GM21717 (cell line): ENCODE measurements at regions not wholly inside any gene's neighbourhood (a gene's known extent, or its start where the extent isn't known, plus 50 kb on each side); places are given as distances from the start of the nearest gene placed in this dataset.
"Not testable (repeated sequence)": the region's sequence is repeated elsewhere in the genome, so short reads cannot be mapped to it uniquely, and the experiment has no call there.

ENCODE experiments used
- ATAC-seq: cut with Tn5 transposase; IDR thresholded peaks from one replicate; pipeline ENCODE4 v1.9.1; 2021; ENCODE audit warnings: mild to moderate bottlenecking, moderate library complexity; ENCODE audit not compliant: unreplicated experiment

DNA sequence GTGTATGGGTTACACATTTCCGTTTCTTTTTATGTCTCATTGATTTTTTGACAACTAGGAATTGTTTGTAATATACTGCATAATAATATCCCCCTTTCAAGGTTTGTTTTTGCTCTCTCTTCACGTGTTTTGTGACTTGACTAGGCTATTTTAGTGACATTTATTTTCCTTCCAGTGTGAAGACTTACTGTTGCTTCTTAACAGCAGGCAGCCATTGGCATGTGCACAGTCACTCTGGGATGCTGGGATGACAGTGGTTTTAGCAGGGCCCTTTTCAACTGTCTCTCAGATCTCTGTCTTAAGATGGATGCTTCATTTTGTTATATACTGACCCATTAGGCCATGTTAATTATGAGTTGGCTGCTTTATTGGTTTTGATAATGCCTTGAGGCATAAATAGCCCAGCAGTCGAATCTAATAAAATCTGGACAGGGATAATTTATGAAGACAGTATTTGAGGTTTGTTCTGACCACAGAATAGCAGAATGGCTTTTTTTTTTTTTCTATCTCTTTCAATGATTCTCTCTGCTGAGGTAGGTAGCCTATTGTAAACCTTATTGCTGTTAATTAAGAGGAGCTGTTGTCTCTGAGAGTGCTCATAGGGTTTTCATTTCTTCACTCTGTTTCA, 536.0 kb downstream of the GABRG2 start:
- no peak for ATAC-seq

DNA sequence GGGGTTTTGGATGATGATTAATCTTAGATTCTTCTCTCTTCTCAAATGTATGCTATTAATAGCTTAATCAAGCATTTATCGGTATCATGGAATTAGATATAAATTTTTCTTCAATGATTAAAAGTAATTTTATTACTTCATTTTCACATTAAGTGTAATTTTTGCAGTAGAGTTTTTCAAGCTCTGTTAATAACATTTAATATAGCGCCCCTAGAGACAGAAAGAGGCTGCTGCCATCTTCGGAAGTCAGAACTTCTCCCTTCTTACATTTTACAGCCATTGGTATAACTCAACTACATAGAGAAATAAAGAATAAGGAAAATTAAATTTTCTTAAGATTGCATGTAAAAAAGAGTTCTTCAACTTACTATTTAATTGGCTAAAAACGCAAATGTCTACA, 540.3 kb downstream of the GABRG2 start:
- ATAC-seq = no peak

DNA sequence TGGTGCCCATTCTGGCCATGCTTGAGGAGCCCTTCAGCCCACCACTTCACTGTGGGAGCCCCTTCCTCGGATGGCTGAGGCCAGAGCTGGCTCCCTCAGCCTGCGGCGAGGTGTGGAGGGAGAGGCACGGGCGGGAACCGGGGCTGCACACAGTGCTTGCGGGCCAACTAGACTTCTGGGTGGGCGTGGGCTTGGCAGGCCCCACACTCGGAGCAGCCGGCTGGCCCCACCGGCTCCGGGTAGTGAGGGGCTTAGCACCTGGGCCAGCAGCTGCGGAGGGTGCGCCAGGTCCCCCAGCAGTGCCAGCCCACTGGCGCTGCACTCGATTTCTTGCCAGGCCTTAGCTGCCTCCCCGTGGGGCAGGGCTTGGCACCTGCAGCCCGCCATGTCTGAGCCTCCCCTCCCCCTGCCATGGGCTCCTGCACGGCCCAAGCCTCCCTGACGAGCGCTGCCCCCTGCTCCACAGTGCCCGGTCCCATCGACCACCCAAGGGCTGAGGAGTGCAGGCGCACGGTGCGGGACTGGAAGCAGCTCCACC, 554.2 kb downstream of the GABRG2 start:
- ATAC-seq = not testable (repeated sequence)

DNA sequence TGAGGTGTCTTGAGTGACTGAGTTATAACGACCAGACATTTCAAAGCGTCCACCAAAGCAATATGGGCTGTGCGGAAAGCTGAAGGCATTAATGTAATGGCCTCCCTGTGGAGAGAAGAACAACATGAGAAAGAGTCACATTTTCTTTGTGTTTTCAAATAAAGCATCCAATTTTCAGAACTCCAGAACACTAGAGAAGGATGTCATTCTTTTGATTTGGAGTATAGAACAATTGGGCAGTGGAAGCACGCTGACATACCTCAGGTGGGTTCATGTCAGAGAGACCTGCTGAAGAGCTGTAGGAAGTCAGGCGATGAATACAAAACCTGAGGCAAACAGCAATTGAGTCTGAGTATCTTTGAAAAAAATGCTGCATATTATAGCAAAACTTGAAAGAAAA, 556.5 kb downstream of the GABRG2 start:
- ATAC-seq = no peak

DNA sequence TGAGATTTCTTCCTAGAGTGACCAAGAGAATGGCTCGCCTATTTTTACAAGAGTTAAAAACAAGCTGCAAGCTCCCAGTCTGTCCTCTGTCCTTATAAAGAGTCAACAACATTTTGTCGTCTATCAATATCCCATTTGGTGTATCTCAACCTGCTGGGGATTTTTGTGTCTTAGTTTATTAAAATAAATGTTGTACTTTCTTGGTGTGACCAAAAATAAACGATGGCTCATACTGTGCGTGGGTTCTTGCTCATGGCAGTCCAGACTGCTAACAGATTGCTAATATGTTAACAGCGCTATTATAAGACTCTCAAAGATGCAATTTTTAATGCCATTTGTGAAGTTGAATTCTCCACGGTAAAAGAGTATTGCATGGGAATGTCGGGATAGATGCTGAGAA, 569.9 kb downstream of the GABRG2 start:
- no peak for ATAC-seq

DNA sequence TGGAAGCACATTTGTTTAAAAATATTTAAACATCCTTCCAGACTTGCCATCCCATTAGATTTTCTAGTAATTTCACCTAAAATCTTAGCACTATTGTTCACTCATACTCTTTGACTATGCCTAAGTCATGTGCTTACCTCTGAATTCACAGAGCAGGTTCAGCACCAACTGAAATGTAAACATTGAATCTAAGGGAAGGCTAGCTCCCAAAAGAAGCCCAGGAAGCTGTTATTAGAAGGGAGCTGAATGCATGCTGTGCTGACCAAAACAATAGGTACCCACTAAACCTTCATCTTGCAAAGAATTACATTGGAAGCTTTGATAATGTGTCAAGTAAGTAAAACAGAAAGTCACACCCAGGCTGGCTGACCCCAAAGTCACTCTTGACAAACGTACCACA, 571.3 kb downstream of the GABRG2 start:
- no peak for ATAC-seq

DNA sequence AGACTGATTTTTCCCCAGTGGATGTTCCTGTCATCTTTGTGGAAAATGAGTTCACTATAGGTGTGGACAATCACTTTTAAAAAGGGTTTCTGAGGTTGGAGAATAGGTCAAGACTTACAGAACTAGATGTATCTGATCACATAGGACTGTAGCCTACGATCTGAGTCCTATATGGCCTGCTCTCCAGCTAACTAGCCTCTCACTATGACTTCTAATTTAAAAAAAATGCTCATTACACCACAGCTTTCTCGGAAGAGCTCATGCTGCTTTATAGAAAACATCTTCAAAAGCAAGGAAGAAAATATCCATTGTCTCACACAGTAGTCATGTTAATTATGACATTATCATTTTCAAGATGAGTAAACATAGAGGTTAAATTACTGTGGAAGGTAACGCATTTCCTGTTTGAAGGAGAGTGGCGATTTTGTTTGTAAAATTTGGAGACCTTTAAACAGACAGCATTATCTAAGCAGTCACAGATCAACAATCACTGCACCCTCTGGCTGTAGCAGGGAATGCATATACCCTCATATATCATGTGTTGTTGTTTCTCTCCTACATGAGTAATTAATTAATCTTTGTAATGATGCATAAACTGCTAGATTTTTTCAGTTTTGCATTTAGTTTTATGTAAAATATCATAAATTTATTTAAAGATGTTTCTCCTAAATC, 573.7 kb downstream of the GABRG2 start:
- no peak for ATAC-seq

DNA sequence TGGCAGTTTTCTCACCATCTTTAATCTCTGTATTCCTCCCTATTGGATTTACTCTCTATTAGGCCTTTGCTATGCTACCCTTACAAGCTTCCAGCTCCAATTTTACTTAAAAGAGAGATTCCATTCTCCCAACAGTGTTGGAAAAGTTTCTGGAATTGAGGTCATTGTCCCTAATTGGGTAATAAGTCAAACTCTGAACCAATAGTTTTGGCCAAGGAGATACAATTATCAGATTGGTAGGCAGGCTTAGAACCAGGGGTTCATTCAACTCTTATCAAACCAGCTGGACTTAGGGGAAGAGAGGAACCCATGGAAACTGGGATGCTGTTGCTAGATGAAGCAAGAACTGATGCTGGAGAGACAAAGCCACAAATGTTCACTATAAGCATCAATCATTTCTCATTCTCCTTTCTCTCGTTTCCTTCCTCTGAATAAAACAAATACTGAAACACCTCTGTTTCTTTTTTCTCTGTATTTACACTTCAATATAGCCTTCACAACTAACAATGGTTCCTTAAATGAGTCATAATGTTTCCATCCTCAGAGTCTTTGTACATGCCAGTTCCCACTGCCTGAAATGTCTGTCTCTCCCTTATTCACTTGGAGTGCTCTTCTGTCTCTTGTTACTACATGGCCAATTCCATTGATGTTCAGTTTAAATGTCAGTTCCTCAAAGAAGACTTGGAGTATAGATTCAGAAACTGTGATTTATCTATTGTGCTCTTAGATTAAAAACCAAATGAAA, 587.3 kb downstream of the GABRG2 start:
- no peak for ATAC-seq

DNA sequence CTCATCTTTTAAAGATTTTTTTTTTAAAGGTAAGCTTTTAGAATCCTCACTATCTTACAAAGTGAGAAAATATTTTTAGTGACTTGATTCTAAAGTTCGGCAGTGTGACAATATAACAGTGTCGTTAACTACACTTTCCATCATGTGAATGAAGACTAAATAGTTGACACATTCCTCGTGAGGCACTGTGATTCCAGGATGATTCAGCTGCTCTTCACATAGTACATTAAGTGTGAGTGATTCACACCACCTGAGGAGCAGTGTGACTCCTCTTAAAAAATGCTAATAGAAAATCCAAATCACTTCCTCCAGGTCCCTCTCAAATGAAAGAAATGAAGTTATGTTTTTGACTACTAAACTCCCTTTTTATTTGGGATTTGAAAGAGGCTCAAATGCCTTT, 589.5 kb downstream of the GABRG2 start:
- no peak for ATAC-seq

DNA sequence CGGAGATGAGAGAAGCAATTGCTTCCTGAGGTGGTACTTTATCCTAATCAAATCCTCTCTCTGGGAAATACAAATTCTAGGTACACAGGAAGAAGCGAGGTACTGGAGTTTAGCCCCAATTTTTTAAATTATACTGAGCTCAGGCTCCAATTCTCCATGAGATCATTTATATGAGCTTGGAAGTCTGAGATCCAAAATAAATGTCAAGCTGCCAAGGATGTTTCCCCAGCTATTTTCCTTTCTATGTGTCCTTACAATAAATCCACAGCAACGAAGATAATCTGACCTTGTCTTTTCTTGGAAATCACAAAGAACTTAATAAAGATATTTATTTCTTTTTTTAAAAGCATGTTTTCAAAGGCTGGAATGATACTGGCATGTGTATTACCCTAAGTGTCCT, 597.3 kb downstream of the GABRG2 start:
- ATAC-seq = no peak

DNA sequence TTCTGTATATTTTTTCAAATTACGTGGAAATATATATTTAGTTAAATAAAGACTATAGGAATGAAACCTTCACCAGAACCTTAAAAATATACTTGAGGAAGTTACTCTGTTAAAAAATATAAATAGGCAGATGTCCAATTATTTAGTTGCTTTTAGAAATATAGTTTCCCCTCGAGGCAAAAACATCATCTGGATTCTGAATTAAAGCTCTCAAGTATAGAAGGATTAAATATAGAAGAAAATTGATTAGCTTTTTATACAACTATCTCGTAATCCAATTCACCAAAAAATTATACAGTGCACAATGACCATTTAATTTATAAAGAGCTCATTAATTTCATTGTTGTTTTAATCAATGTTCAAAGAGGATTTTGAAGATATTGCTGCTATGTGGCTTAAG, 601.4 kb downstream of the GABRG2 start:
- no peak for ATAC-seq

DNA sequence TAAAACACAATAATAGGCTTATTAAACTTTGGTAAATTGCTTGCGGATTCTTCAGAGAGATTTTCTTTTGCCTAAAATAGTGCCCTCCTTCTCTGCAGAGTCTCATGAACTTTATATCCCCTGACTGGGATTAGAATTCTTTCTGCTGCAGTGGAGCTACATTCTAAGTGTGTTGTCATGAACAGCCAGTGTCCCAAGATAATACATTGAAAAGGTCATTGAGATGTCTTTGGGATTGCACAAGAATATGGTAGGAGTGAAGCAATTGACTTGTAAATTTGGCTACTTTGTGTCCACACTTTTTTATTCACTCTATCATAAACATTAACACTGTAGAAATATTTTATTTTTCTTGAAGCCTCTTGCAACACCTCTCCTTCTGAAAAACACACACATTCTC, 604.5 kb downstream of the GABRG2 start:
- ATAC-seq = no peak

DNA sequence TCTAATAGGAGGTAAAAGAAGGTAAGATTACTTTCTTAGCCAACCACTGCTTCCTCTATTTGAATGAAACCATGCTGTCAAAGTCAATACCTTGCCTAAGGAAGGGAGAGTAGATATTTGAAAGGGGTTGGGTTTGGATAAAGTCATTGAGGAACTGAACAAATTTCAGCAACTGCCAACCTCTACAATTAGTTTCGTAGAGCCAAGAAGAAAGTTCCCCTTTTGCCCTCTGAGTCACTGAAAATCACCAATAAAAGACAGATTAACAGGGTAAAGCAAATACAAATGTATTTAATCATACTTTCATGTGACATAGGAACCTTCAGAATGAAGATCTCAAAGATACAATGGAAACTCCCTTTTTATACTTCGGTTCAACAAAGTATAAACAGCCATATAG, 615.7 kb downstream of the GABRG2 start:
- ATAC-seq = no peak

DNA sequence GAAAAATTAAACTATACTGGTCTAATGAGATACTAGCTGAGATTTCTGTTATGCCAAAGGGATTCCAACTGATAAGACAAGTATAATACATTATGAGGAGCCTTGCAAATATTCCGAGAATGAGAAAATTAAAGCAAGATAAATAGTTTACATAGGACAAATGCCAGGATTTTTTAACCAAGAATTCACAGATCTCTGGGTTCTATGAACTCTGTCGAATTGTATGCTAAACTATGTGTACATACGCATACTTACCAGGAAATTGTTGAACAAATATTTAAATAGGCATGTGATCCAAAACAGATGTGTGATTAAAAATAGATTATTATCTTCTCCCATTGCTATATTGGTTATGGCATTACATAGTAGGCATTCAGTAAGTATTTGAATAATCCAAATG, 616.6 kb downstream of the GABRG2 start:
- ATAC-seq = no peak

DNA sequence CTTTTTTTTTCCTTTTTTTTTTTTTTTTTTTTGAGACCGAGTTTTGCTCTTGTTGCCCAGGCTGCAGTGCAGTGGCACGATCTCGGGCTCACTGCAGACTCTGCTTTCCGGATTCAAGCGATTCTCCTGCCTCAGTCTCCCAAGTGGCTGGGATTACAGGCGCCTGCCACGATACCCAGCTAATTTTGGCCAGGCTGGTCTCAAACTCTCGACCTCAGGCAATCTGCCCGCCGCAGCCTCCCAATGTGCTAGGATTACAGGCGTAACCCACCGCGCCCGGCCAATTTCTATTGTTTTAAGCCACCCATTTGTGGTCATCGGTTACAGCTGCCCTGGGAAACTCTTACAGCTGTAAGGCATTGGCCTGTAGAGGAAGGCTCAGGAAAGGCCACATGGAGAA, 617.7 kb downstream of the GABRG2 start:
- ATAC-seq = no peak

DNA sequence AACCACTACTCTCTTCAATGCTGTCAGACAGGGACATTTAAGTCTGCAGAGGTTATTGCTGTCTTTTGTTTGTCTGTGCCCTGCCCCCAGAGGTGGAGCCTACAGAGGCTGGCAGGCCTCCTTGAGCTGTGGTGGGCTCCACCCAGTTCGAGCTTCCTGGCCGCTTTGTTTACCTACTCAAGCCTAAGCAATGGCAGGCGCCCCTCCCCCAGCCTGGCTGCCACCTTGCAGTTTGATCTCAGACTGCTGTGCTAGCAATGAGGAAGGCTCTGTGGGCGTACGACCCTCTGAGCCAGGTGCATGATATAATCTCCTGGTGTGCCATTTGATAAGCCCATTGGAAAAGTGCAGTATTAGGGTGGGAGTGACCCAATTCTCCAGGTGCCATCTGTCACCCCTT, 628.7 kb downstream of the GABRG2 start:
- not testable (repeated sequence) for ATAC-seq

DNA sequence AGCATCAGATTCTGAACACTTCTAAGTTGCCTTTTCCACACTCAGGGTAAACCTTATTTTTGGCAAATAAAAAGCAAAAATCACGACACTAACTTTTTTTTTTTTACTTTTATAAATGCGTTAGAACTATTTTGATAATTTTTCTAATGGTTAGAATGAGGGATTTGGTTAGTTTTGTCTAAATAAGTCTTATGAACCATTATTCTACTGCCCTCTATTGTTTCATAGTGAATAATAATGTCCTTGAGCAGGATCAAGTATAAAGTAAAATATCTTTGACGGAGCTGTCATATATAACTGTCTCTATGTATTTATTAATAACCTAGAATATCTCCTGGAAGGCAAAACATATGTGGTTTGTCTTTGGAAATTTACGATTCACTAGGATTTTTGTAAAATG, 631.8 kb downstream of the GABRG2 start:
- ATAC-seq = no peak

DNA sequence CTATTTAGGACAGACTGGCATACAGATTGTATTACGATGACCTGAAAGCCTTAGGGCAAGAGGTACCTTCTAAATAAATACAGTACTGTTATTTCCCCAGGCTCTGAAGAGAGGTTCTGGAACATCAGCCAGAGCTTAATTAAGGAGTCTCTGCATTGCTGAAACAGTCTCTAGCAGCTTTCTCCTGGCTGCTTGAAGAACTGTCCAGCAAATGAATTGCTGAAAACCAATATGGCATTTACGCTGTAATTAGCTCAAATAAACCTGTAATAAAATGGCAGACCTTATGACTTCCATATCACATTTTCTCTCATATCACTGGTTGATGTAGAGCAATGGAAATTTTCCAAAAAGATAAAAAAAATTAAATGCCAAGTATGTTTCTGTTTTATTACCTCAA, 636.3 kb downstream of the GABRG2 start:
- ATAC-seq = no peak

DNA sequence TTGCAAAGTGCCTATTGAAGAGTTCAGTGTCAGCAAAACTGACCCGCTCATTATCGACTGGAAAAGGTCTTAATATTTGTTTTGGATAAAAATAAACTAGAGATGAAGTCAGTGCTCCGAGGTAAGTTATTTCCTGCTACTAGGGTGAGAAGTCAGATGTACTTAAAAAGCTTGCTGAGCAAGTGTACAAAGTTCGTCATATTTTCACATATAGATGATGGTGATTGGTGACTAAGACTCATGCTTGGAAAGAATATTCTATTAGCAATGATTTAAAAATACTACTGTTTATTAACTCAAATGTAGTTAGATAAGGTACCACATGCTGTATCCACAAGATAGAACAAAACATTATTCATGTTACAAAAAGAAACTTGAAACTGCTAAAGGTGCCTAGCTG, 643.7 kb downstream of the GABRG2 start:
- no peak for ATAC-seq

DNA sequence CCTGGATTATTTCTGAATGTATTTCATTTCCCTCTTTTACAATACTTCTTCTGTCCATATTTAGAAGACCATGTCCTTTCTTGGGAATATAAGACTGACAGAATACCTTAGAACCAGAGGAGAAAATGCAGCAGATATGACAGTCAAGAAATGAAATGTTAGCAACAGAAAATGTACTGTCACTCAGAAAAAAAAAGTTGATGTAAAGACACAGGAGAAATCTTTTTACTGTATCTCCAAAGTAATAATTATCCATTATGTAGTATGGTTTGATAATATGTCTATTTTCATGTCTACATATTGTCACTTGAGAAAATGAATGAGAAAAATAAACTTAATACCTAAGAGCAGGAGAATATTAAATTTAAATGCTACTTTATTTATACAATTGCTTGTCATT, 652.1 kb downstream of the GABRG2 start:
- ATAC-seq = no peak

DNA sequence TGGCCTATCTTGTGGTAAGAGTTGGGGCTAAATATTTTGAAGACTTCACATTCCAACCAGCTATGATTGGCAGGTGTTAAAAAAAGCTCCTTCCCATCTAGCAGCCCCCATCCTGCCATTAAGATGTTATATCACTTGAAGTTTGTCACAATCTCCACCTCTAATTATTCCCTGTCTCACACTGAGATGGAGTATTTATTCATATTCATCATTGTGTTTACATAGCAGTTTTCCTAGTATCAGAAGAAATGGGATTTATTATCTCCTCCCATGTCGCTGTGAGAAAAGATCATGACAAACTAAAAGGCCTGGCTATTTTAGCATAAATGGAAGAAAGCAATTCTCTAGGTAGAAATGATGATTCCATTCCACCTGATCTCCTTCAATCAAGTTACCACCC, 653.6 kb downstream of the GABRG2 start:
- no peak for ATAC-seq

DNA sequence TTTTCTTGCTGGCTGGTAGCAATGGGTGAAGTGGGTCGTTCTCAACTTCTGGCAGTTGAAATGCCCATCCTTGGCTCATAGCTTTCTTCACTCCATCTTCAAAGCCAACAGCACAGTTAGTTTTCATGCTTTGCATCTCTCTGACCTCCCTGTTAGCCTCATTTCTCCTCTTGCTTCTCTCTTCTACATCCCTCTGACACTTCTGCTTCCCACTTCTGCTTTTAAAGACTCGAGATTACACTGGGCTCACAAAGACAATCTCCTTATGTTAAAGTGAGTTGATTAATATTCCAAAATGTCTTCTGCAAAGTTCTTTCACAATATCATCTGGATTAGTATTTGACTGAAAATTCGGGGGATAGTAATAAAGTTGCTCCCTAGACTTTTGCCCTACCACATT, 684.8 kb upstream of the CCNG1 start:
- ATAC-seq = no peak
